HG03439 (cell line): ENCODE measurements at regions not wholly inside any gene's neighbourhood (a gene's known extent, or its start where the extent isn't known, plus 50 kb on each side); places are given as distances from the start of the nearest gene placed in this dataset.
A peak's percentile ranks its signal among the peaks of the same experiment; 100 is the strongest.

Experiments used
- ATAC-seq: cut with Tn5 transposase; IDR thresholded peaks from one replicate; pipeline ENCODE4 v1.9.1; 2021; ENCODE audit warnings: mild to moderate bottlenecking, moderate library complexity; ENCODE audit not compliant: unreplicated experiment

- no peak for ATAC-seq
These were observed 153.4 kb upstream of the CTNNA2 start for GRCh38 chr2:79359419-79359818.

- no peak for ATAC-seq
These were observed 157.3 kb upstream of the CTNNA2 start for GRCh38 chr2:79355569-79355968.

GRCh38 chr2:79327460-79327859 is 167.9 kb upstream of the REG3A start:
- ATAC-seq = no peak

GRCh38 chr2:79320871-79321270 is 161.3 kb upstream of the REG3A start:
- ATAC-seq = no peak

- ATAC-seq = no peak
These were observed 135.4 kb upstream of the REG3A start for GRCh38 chr2:79294994-79295393.

GRCh38 chr2:79292958-79293315 is 133.4 kb upstream of the REG3A start:
- ATAC-seq = no peak

GRCh38 chr2:79292239-79292957 is 132.8 kb upstream of the REG3A start:
- no peak for ATAC-seq

- no peak for ATAC-seq
These were observed 116.3 kb upstream of the REG3A start for GRCh38 chr2:79275863-79276262.

- ATAC-seq = no peak
These were observed 115.6 kb upstream of the REG3A start for GRCh38 chr2:79275197-79275596.

- no peak for ATAC-seq
These were observed 113.1 kb upstream of the REG3A start for GRCh38 chr2:79272616-79273015.

GRCh38 chr2:79271456-79271855 is 111.9 kb upstream of the REG3A start:
- ATAC-seq = no peak

- no peak for ATAC-seq
These were observed 101.3 kb upstream of the REG3A start for GRCh38 chr2:79260848-79261247.

- ATAC-seq = no peak
These were observed 100.4 kb upstream of the REG3A start for GRCh38 chr2:79259959-79260358.

- ATAC-seq = no peak
These were observed 99.7 kb upstream of the REG3A start for GRCh38 chr2:79259296-79259695.

GRCh38 chr2:79253243-79253774 is 93.8 kb upstream of the REG3A start:
- ATAC-seq = no peak

- no peak for ATAC-seq
These were observed 91.1 kb upstream of the REG3A start for GRCh38 chr2:79250656-79251055.

GRCh38 chr2:79248776-79249175 is 89.2 kb upstream of the REG3A start:
- no peak for ATAC-seq

GRCh38 chr2:79235135-79235534 is 75.6 kb upstream of the REG3A start:
- no peak for ATAC-seq

GRCh38 chr2:79223539-79223938 is 64.0 kb upstream of the REG3A start:
- no peak for ATAC-seq

- ATAC-seq = peak; percentile 88
These were observed 59.9 kb upstream of the REG3A start for GRCh38 chr2:79219383-79219988.

GRCh38 chr2:79210274-79210917 is 50.8 kb upstream of the REG3A start:
- no peak for ATAC-seq
